ENCODE measurements at regions not wholly inside any gene's neighbourhood (a gene's known extent, or its start where the extent isn't known, plus 50 kb on each side); places are given as distances from the start of the nearest gene placed in this dataset.

DNA sequence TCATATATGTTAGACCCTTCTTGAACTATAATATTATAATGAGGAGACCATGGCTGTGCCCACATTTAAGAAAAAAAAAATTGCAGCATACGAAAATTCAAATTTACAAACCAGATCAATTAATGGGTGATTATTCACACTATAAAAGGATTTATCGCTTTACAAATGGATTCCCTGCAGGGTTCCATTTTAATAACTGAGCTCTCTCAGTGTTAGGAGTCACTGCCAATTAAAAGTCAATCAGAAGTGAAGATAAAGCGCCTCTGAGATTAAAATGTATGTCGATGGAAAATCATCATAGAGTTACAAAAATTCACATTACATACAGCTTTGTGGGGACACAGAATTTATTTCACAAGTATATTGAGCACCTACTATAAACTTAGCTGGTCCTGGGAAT lies 66.6 kb upstream of the SMARCA2 start:
- TF ChIP-seq, protein P1, sequence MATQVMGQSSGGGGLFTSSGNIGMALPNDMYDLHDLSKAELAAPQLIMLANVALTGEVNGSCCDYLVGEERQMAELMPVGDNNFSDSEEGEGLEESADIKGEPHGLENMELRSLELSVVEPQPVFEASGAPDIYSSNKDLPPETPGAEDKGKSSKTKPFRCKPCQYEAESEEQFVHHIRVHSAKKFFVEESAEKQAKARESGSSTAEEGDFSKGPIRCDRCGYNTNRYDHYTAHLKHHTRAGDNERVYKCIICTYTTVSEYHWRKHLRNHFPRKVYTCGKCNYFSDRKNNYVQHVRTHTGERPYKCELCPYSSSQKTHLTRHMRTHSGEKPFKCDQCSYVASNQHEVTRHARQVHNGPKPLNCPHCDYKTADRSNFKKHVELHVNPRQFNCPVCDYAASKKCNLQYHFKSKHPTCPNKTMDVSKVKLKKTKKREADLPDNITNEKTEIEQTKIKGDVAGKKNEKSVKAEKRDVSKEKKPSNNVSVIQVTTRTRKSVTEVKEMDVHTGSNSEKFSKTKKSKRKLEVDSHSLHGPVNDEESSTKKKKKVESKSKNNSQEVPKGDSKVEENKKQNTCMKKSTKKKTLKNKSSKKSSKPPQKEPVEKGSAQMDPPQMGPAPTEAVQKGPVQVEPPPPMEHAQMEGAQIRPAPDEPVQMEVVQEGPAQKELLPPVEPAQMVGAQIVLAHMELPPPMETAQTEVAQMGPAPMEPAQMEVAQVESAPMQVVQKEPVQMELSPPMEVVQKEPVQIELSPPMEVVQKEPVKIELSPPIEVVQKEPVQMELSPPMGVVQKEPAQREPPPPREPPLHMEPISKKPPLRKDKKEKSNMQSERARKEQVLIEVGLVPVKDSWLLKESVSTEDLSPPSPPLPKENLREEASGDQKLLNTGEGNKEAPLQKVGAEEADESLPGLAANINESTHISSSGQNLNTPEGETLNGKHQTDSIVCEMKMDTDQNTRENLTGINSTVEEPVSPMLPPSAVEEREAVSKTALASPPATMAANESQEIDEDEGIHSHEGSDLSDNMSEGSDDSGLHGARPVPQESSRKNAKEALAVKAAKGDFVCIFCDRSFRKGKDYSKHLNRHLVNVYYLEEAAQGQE (IDR thresholded peaks at IDR 0.05; ENCODE audit: borderline replicate concordance) = no peak
- TF ChIP-seq, protein P2, sequence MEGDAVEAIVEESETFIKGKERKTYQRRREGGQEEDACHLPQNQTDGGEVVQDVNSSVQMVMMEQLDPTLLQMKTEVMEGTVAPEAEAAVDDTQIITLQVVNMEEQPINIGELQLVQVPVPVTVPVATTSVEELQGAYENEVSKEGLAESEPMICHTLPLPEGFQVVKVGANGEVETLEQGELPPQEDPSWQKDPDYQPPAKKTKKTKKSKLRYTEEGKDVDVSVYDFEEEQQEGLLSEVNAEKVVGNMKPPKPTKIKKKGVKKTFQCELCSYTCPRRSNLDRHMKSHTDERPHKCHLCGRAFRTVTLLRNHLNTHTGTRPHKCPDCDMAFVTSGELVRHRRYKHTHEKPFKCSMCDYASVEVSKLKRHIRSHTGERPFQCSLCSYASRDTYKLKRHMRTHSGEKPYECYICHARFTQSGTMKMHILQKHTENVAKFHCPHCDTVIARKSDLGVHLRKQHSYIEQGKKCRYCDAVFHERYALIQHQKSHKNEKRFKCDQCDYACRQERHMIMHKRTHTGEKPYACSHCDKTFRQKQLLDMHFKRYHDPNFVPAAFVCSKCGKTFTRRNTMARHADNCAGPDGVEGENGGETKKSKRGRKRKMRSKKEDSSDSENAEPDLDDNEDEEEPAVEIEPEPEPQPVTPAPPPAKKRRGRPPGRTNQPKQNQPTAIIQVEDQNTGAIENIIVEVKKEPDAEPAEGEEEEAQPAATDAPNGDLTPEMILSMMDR (IDR thresholded peaks at IDR 0.05; ENCODE audit: poor library complexity, severe bottlenecking) = no peak
- TF ChIP-seq SMC3 (conservative IDR thresholded peaks at IDR 0.05; ENCODE audit: poor library complexity) (no peak), POLR2AphosphoS5 (IDR thresholded peaks at IDR 0.05) (no peak), RAD21 (conservative IDR thresholded peaks at IDR 0.05) (no peak), EP300 (conservative IDR thresholded peaks at IDR 0.05; ENCODE audit: poor library complexity, severe bottlenecking) (no peak), EZH2 (IDR thresholded peaks at IDR 0.05; ENCODE audit: borderline replicate concordance, insufficient read depth, low read length, poor library complexity, severe bottlenecking) (no peak), TAF1 (IDR thresholded peaks at IDR 0.05; ENCODE audit: low read depth) (no peak)

All from neural cell (in vitro differentiated cells).